ENCODE measurements at regions not wholly inside any gene's neighbourhood (a gene's known extent, or its start where the extent isn't known, plus 50 kb on each side); places are given as distances from the start of the nearest gene placed in this dataset.
"Not testable (repeated sequence)": the region's sequence is repeated elsewhere in the genome, so short reads cannot be mapped to it uniquely, and the experiment has no call there.

- not testable (repeated sequence) for TF ChIP-seq CTCF, POLR2A, POLR2AphosphoS5 (IDR thresholded peaks at IDR 0.05)
Measured at GRCh38 chr1:121545899-121546298, 361.1 kb downstream of the SRGAP2C start.

Measured in breast epithelium (tissue), 3 donors.